NCI-H2196 (cell line): ENCODE measurements at regions not wholly inside any gene's neighbourhood (a gene's known extent, or its start where the extent isn't known, plus 50 kb on each side); places are given as distances from the start of the nearest gene placed in this dataset.

Experiments
- DNase-seq: peaks from one replicate; lab custom pipeline; 2025; ENCODE audit not compliant: unreplicated experiment; lab: John Stamatoyannopoulos, UW

- no peak for DNase-seq
Measured at GRCh38 chr12:69129017-69129416, 110.4 kb upstream of the CPSF6 start.

GRCh38 chr12:69129564-69129963 lies 109.8 kb upstream of the CPSF6 start:
- no peak for DNase-seq

GRCh38 chr12:69130064-69130463 lies 109.3 kb upstream of the CPSF6 start:
- no peak for DNase-seq

GRCh38 chr12:69131077-69131476 lies 108.3 kb upstream of the CPSF6 start:
- DNase-seq = no peak

GRCh38 chr12:69136931-69137613 lies 102.3 kb upstream of the CPSF6 start:
- no peak for DNase-seq

- DNase-seq = no peak
Measured at GRCh38 chr12:69141074-69141473, 98.3 kb upstream of the CPSF6 start.

GRCh38 chr12:69149270-69149669 lies 90.1 kb upstream of the CPSF6 start:
- no peak for DNase-seq

GRCh38 chr12:69150083-69150795 lies 89.1 kb upstream of the CPSF6 start:
- DNase-seq = no peak

- no peak for DNase-seq
Measured at GRCh38 chr12:69150796-69151127, 88.6 kb upstream of the CPSF6 start.

GRCh38 chr12:69151254-69151764 lies 88.1 kb upstream of the CPSF6 start:
- no peak for DNase-seq

- DNase-seq = peak; percentile 79
Measured at GRCh38 chr12:69154585-69155363, 84.6 kb upstream of the CPSF6 start.

GRCh38 chr12:69157023-69157655 lies 82.2 kb upstream of the CPSF6 start:
- peak; percentile 84 for DNase-seq

- peak; percentile 19 for DNase-seq
Measured at GRCh38 chr12:69161829-69162228, 77.5 kb upstream of the CPSF6 start.

- no peak for DNase-seq
Measured at GRCh38 chr12:69163681-69164362, 75.5 kb upstream of the CPSF6 start.

GRCh38 chr12:69167648-69168165 lies 71.7 kb upstream of the CPSF6 start:
- no peak for DNase-seq

GRCh38 chr12:69168363-69168762 lies 71.0 kb upstream of the CPSF6 start:
- DNase-seq = no peak

GRCh38 chr12:69168828-69169227 lies 70.5 kb upstream of the CPSF6 start:
- DNase-seq = no peak

GRCh38 chr12:69170293-69170692 lies 69.1 kb upstream of the CPSF6 start:
- DNase-seq = no peak

GRCh38 chr12:69171881-69172280 lies 67.5 kb upstream of the CPSF6 start:
- no peak for DNase-seq

GRCh38 chr12:69172491-69172890 lies 66.9 kb upstream of the CPSF6 start:
- DNase-seq = no peak

GRCh38 chr12:69173368-69173767 lies 66.0 kb upstream of the CPSF6 start:
- DNase-seq = no peak
